Thymus (tissue), 11 donors: ENCODE measurements at regions not wholly inside any gene's neighbourhood (a gene's known extent, or its start where the extent isn't known, plus 50 kb on each side); places are given as distances from the start of the nearest gene placed in this dataset.

ENCODE experiments used
- DNase-seq, 9 donors: peaks; one replicate each; pipeline ENCODE4 v3.0.0-alpha.2; 2013; ENCODE audit warnings: low spot score in 9 of 9, low read depth in 6 of 9, missing footprints in 1 of 9
- H3K27ac ChIP-seq, 2 donors: one replicate each; pipeline ENCODE4 v1.5.1; 2013; ENCODE audit warnings: control low read depth in 1 of 2, low read depth in 1 of 2, low read length in 1 of 2, mild to moderate bottlenecking in 1 of 2, moderate library complexity in 1 of 2
- H3K27me3 ChIP-seq, 2 donors: one replicate each; pipeline ENCODE4 v1.5.1; 2013; ENCODE audit warnings: low read length in 1 of 2; ENCODE audit not compliant: control insufficient read depth in 2 of 2, insufficient read depth in 1 of 2
- H3K36me3 ChIP-seq, 2 donors: one replicate each; pipeline ENCODE4 v1.5.1; 2013; ENCODE audit warnings: low read length in 1 of 2, mild to moderate bottlenecking in 1 of 2, moderate library complexity in 1 of 2; ENCODE audit not compliant: control insufficient read depth in 2 of 2, insufficient read depth in 2 of 2
- H3K4me1 ChIP-seq, 2 donors: one replicate each; pipeline ENCODE4 v1.5.1; 2013; ENCODE audit warnings: low read length in 2 of 2; ENCODE audit not compliant: control insufficient read depth in 2 of 2, insufficient read depth in 2 of 2
- H3K4me3 ChIP-seq, 2 donors: one replicate each; pipeline ENCODE4 v1.5.1; 2013; ENCODE audit warnings: low read length in 2 of 2, control low read depth in 1 of 2, mild to moderate bottlenecking in 1 of 2
- H3K9me3 ChIP-seq, 2 donors: one replicate each; pipeline ENCODE4 v1.5.1; 2013; ENCODE audit warnings: low read length in 1 of 2, mild to moderate bottlenecking in 1 of 2; ENCODE audit not compliant: control insufficient read depth in 2 of 2, insufficient read depth in 1 of 2
- WGBS: extraction: QIAGEN DNeasy Blood & Tissue Kit; methylation state at CpG from one replicate; pipeline ENCODE4 v1.1.7; 2013; 5-methylcytosine and 5-hydroxymethylcytosine counted together
- donor health status: healthy.

DNA sequence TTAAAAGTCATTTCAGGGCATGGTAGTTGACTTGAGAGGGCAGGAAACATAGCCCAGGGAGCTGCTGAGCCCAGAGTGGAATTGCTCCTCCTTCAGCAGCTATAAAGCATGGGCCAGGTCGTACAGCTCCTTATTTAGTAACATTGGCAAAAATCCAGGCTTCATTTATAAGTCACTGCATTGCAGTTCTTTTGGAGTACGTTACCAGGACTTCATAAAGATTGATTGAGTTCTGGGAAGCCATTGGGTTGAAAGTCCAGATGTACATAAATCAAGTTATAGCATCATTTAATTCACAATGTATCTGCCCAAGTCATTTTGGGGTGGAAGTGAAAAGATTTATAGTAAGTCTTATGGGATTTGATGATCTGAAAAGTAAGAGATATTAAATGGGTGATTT lies 53.0 kb upstream of the ANKEF1 start:
- WGBS: 64% methylated on average over 2 of the region's 2 CpGs
- no peak for DNase-seq

DNA sequence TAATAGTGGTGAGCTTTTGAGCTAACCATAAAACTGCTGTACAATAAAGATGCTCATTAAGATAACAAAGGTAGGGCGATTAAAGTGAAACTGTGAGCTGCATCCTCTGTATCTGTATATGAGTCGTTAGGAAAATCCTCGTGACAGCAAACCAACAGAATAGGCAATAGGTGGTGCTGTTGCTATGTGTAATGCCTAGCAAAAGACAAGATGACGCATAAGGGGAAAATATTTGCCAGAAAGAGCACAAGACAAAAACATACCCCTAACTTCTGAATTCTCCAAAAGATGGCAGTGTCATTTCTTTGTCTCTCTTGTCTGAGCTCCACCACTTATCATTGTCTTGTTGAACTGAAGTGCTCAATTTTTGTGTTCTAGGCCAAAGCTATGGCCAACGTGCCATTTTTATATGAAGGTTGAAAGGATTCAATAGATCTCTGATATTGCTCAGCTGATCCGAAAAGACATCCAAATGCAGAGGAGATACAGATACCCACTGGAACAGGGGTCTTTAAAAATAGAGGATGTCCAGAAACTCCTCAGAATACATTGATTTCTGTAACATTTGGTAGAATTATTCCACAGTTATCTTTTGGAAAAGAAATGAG lies 56.3 kb upstream of the ANKEF1 start:
- WGBS: 30% methylated on average over 6 of the region's 6 CpGs

More for the DNA sequence above, 53.0 kb upstream of the ANKEF1 start:
- H3K27me3 ChIP-seq: no peaks in the 10 kb centered on the region
- no peaks in the 10 kb centered on the region for H3K9me3 ChIP-seq
- no peaks in the 10 kb centered on the region for H3K36me3 ChIP-seq
- no peak overlapping the region for H3K27ac ChIP-seq
- H3K4me1 ChIP-seq: no peaks in the 10 kb centered on the region
- H3K4me3 ChIP-seq: no peak overlapping the region

DNA sequence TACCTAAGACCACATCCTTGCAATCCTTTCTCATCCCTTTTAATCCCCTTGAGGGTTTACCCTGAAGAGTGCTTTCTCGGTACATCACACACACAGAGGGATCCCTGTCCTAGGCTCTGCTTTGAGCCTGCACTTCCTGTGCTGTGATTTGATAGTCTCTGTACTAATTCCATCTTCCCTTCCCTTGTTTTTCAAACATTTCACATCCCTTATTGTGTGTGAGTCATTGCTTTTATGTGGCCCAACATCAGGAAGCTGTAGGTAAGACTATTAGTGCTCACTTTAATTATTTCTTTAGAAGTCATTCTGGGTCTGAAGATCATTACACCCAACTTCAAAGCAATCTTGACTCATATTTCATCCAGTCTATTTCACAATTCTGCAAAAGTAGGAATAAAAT lies 57.2 kb upstream of the ANKEF1 start:
- Histone ChIP-seq H3K27ac (no peak overlapping the region), H3K4me3 (no peak overlapping the region), H3K27me3 (no peaks in the 10 kb centered on the region), H3K4me1 (no peaks in the 10 kb centered on the region), H3K36me3 (no peaks in the 10 kb centered on the region), H3K9me3 (no peaks in the 10 kb centered on the region)
- WGBS: 59% methylated on average over 1 of the region's 1 CpG
- no peak for DNase-seq

More for the DNA sequence above, 56.3 kb upstream of the ANKEF1 start:
- Histone ChIP-seq H3K4me1 (no peaks in the 10 kb centered on the region), H3K9me3 (no peaks in the 10 kb centered on the region), H3K36me3 (no peaks in the 10 kb centered on the region), H3K27me3 (no peaks in the 10 kb centered on the region), H3K4me3 (no peak overlapping the region), H3K27ac (no peak overlapping the region)
- peak; percentile 32 to 79 (median 48) for DNase-seq

DNA sequence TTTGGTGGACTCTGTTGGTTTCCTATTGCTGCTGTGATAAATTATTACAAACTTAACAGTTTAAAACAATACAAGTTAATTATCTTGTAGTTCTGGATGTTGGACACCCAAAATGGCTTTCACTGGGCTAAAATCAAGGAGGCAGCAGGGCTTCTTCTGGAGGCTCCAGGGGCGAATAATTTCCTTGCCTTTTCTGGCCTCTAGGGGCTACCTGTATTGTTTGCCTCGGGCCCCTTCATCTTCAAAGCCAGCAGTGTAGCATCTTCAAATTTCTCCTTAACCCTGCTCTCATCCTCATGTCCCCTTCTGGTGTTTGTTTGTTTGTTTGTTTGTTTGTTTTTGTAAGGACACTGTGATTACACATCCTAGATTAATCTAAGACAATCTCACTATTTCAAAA lies 60.5 kb upstream of the ANKEF1 start:
- Histone ChIP-seq H3K36me3 (no peaks in the 10 kb centered on the region), H3K27ac (no peak overlapping the region), H3K4me3 (no peak overlapping the region), H3K9me3 (no peaks in the 10 kb centered on the region), H3K27me3 (no peaks in the 10 kb centered on the region), H3K4me1 (no peaks in the 10 kb centered on the region)
- DNase-seq: no peak
- 79% methylated on average over 2 of the region's 2 CpGs for WGBS

DNA sequence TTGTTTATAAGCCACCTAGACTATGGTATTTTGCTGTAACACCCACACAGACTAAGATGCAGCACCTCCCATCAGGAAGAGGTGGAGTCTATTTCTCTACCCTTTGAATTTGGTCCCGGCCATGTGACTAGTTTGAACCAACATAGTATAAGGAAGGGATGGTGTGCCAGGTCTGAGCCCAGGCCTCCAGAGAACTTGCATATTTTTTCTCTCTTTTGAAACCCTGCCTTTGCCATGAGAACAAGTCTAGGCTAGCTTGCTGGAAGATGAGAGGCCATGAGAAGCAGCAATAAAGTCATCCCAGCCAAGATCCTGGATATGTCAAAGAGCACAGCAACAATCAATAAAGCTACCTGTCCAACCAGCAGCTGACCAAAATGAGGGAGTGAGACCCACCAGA lies 63.0 kb upstream of the ANKEF1 start:
- no peaks in the 10 kb centered on the region for H3K4me1 ChIP-seq
- WGBS: 92% methylated on average over 1 of the region's 1 CpG
- no peaks in the 10 kb centered on the region for H3K27me3 ChIP-seq
- H3K27ac ChIP-seq: no peak overlapping the region
- H3K4me3 ChIP-seq: no peak overlapping the region
- no peak for DNase-seq
- no peaks in the 10 kb centered on the region for H3K36me3 ChIP-seq
- H3K9me3 ChIP-seq: no peaks in the 10 kb centered on the region

DNA sequence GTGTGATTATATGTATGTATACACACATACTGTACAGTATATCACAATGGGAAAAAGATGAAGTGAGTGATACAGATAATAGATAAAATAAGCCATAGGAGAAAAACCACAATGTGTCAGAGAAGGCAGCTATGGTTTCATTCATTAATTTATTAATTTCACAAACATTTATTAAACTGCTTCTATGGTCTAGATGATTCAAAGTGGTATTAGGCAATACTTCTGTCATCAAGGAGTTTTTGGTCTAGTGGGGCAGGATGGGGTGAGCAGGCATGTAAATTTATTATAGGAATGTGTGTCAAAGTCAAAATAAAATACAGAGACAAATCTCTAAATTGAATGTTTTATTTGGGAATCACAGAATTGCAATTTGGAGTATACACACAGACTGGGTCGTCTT lies 65.2 kb upstream of the ANKEF1 start:
- H3K4me3 ChIP-seq: no peak overlapping the region
- H3K36me3 ChIP-seq: no peaks in the 10 kb centered on the region
- H3K27me3 ChIP-seq: no peaks in the 10 kb centered on the region
- H3K27ac ChIP-seq: no peak overlapping the region
- no peak for DNase-seq
- no peaks in the 10 kb centered on the region for H3K4me1 ChIP-seq
- 93% methylated on average over 1 of the region's 1 CpG for WGBS
- H3K9me3 ChIP-seq: no peaks in the 10 kb centered on the region

DNA sequence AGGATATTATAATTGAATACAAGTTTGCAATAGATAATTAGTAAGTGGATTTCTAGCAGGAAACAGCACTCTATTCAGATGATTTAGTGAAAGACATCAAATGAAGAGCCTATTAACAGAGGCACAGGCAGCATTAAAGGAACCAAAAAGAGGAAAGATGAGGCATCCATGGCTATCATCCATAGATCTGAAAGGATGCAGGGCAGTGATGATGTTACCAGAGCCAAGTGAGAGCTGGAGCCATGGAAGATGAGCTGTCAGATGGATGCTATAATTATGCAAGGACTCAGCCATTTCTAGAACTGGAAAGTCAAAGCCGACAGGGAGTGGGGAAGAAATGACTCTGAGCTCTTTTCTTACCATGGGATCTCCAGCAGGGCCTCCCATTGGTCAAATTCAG lies 66.8 kb upstream of the ANKEF1 start:
- Histone ChIP-seq H3K36me3 (no peaks in the 10 kb centered on the region), H3K27me3 (no peaks in the 10 kb centered on the region), H3K4me3 (no peak overlapping the region), H3K27ac (no peak overlapping the region), H3K9me3 (no peaks in the 10 kb centered on the region), H3K4me1 (no peaks in the 10 kb centered on the region)
- no peak for DNase-seq
- WGBS: 85% methylated on average over 1 of the region's 1 CpG

DNA sequence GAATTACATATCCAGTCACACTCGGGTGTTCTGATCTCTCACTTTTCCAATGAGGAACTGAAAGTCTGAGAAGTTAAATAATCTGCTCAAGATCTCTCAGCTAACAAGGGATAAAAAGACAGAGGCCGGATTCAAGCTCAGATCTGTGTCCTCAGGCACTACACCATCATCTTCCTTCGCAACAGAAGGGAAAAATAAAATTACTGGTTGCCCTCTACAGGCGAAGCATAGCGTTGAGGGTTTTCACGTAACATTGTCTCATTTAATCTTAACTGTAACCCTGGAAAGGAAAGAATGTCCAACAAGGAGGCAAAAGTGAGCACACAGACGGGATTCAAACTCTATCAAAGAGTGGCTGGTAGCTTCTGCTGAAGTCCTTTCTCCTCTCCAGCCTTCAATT lies 67.8 kb upstream of the ANKEF1 start:
- Histone ChIP-seq H3K4me3 (no peak overlapping the region), H3K36me3 (no peaks in the 10 kb centered on the region), H3K27me3 (no peaks in the 10 kb centered on the region), H3K4me1 (no peaks in the 10 kb centered on the region), H3K9me3 (no peaks in the 10 kb centered on the region), H3K27ac (no peak overlapping the region)
- DNase-seq: no peak
- 71% methylated on average over 7 of the region's 7 CpGs for WGBS

DNA sequence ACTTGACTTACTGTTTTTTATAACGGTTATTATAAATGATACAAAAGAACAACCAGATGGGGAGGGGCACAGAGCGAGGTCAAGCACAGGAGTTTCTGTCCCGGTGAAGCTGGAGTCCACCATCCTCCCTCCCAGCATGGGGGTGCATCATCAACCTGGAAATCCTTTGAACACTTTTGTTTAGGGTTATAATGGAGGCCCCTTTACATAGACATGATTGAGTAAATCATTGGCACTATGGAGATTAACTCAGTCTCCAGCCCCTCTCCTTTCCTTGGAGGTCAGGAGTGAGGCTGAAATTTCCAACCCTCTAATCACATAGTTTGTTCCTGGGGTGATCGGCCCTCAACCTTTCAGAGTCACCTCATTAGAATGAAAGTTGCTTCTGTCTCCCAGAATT lies 71.8 kb upstream of the ANKEF1 start:
- Histone ChIP-seq H3K27ac (no peak overlapping the region), H3K27me3 (no peaks in the 10 kb centered on the region), H3K4me1 (no peaks in the 10 kb centered on the region), H3K9me3 (no peaks in the 10 kb centered on the region), H3K36me3 (no peaks in the 10 kb centered on the region), H3K4me3 (no peak overlapping the region)
- WGBS: 90% methylated on average over 4 of the region's 4 CpGs
- no peak for DNase-seq

DNA sequence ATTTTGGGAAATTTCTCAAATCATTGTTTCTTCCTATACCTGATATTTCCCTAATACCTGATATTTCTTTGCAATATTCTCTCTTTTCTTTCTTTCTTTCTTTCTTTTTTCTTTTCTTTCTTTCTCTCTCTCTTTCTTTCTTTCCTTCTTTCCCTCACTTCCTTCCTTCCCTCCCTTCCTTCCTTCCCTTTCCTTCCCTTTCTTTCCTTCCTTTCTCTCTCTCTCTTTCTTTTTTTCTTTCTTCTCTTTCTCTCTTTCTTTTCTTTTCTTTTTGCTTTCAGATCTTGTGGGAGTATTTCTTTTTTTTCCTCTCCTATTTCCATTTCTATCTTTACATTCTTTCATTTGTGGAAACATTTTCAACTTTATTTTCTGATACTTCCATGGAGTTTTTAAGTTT lies 76.1 kb upstream of the ANKEF1 start:
- H3K27me3 ChIP-seq: no peaks in the 10 kb centered on the region
- H3K36me3 ChIP-seq: no peaks in the 10 kb centered on the region
- no peak overlapping the region for H3K27ac ChIP-seq
- H3K4me1 ChIP-seq: no peaks in the 10 kb centered on the region
- no peak overlapping the region for H3K4me3 ChIP-seq
- no peaks in the 10 kb centered on the region for H3K9me3 ChIP-seq
- DNase-seq: no peak
